Ascending aorta (tissue), 2 donors: ENCODE measurements at regions not wholly inside any gene's neighbourhood (a gene's known extent, or its start where the extent isn't known, plus 50 kb on each side); places are given as distances from the start of the nearest gene placed in this dataset.

Source experiments
- DNase-seq, 2 donors: peaks; one replicate each; pipeline ENCODE4 v3.0.0-alpha.2; 2019; ENCODE audit warnings: low spot score in 2 of 2
- H3K27ac ChIP-seq, 2 donors: fragments of 200-600 bp; sonication (generic); one replicate each; pipeline ENCODE4 v1.5.1; 2016 to 2017; ENCODE audit warnings: mild to moderate bottlenecking in 1 of 2
- H3K27me3 ChIP-seq: fragments of 200-600 bp; sonication (generic); one replicate; pipeline ENCODE4 v1.5.1; 2017
- H3K36me3 ChIP-seq, 2 donors: fragments of 200-600 bp; sonication (generic); one replicate each; pipeline ENCODE4 v1.5.1; 2016
- H3K4me1 ChIP-seq, 2 donors: fragments of 200-600 bp; sonication (generic); one replicate each; pipeline ENCODE4 v1.5.1; 2016 to 2017; ENCODE audit warnings: mild to moderate bottlenecking in 1 of 2
- H3K4me3 ChIP-seq, 2 donors: fragments of 200-600 bp; sonication (generic); one replicate each; pipeline ENCODE4 v1.5.1; 2016 to 2017; ENCODE audit warnings: mild to moderate bottlenecking in 1 of 2
- H3K9me3 ChIP-seq, 2 donors: fragments of 200-600 bp; sonication (generic); one replicate each; pipeline ENCODE4 v1.5.1; 2016
- CTCF ChIP-seq, 3 experiments: fragments of 200-600 bp in 2 of 3; fragments of 450-650 bp in 1 of 3; sonication (generic) in 2 of 3; IDR thresholded peaks; one replicate each; pipeline ENCODE4 v1.5.1; 2016 to 2019; ENCODE audit warnings: antibody characterized with exemption in 3 of 3, mild to moderate bottlenecking in 1 of 3, moderate library complexity in 1 of 3
- intact Hi-C: fragments of 100-400 bp; cut with DNase I; formaldehyde crosslinking; loops from one replicate; pipeline ENCODE4 v1.15.1; 2023

DNA sequence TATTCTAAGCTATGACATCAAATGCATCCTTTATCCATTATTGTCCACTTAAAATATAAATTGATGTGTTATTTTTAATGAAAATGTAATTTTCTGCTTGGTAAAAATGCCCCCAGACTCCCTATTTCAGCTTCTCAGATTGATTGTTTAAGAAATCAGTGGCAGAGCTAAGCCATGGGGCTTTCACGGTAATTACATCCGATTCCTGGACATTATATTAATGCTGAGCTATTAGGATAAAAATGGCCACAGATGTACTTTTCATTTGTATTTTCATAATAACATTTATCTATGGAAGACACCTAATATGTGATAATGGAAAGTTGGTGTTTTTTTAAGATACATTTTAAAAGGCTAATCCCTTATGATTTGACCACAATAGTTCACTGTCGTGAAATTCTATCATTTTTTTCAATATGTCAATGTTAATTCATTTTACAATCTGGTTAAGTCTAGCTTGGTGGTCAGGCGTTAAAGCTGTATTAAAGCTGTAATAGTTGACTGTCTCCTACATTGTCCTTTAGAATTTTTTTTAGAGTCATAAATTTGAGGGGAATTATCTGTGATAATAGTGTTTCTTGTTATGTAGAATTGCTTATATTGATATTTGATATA is 229.0 kb upstream of the UBE2E3 start:
- no peak for TF ChIP-seq CTCF (IDR thresholded peaks at IDR 0.05)

GRCh38 chr2:180747728-180748127 is 232.7 kb upstream of the UBE2E3 start:
- H3K9me3 ChIP-seq: no peaks in the 10 kb centered on the region
- no peak for DNase-seq
- no peak overlapping the region for H3K27ac ChIP-seq
- H3K36me3 ChIP-seq: no peaks in the 10 kb centered on the region
- no peak for TF ChIP-seq CTCF (IDR thresholded peaks at IDR 0.05)
- no peaks in the 10 kb centered on the region for H3K4me1 ChIP-seq
- no peak overlapping the region for H3K4me3 ChIP-seq
- no peaks in the 10 kb centered on the region for H3K27me3 ChIP-seq
- intact Hi-C loops: no loop called here

More for the DNA sequence above, 229.0 kb upstream of the UBE2E3 start:
- DNase-seq: no peak
- no peaks in the 10 kb centered on the region for H3K36me3 ChIP-seq
- no peaks in the 10 kb centered on the region for H3K4me1 ChIP-seq
- intact Hi-C loops: no loop called here
- no peaks in the 10 kb centered on the region for H3K27me3 ChIP-seq
- H3K9me3 ChIP-seq: no peaks in the 10 kb centered on the region
- no peak overlapping the region for H3K27ac ChIP-seq
- H3K4me3 ChIP-seq: no peak overlapping the region

DNA sequence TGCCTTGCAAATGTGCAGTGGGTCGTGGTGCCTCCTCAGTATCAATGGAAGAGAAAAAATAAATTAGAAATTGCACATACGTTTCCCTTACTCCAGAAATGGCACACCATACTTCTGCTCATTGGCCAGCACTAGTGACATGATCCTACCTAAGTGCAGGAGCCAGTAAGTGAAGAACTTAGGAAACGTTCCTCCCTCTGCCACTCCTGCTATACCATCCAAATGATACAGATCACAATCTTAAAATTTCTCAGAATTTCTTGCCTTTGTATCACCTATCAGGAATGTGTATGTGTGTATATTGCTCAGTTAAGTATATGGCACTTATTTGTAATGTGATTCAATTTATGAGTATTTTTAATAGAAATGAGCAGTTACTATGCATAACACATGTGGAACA is 237.0 kb upstream of the UBE2E3 start:
- no peaks in the 10 kb centered on the region for H3K27me3 ChIP-seq
- TF ChIP-seq CTCF (IDR thresholded peaks at IDR 0.05): no peak
- no peak overlapping the region for H3K4me3 ChIP-seq
- intact Hi-C loops: no loop called here
- no peaks in the 10 kb centered on the region for H3K9me3 ChIP-seq
- H3K4me1 ChIP-seq: no peaks in the 10 kb centered on the region
- H3K27ac ChIP-seq: no peak overlapping the region
- DNase-seq: no peak
- no peaks in the 10 kb centered on the region for H3K36me3 ChIP-seq

- Histone ChIP-seq H3K27ac (no peak overlapping the region), H3K9me3 (no peaks in the 10 kb centered on the region), H3K36me3 (no peaks in the 10 kb centered on the region), H3K4me3 (no peak overlapping the region), H3K4me1 (no peaks in the 10 kb centered on the region), H3K27me3 (no peaks in the 10 kb centered on the region)
- intact Hi-C loops: no loop called here
- no peak for TF ChIP-seq CTCF (IDR thresholded peaks at IDR 0.05)
- no peak for DNase-seq
Observed at GRCh38 chr2:180742801-180743200, 237.6 kb upstream of the UBE2E3 start.

- Histone ChIP-seq H3K27ac (no peak overlapping the region), H3K9me3 (no peaks in the 10 kb centered on the region), H3K27me3 (no peaks in the 10 kb centered on the region), H3K4me3 (no peak overlapping the region), H3K4me1 (no peaks in the 10 kb centered on the region), H3K36me3 (no peaks in the 10 kb centered on the region)
- no peak for TF ChIP-seq CTCF (IDR thresholded peaks at IDR 0.05)
- intact Hi-C loops: no loop called here
- no peak for DNase-seq
Observed at GRCh38 chr2:180739070-180739469, 241.3 kb upstream of the UBE2E3 start.

DNA sequence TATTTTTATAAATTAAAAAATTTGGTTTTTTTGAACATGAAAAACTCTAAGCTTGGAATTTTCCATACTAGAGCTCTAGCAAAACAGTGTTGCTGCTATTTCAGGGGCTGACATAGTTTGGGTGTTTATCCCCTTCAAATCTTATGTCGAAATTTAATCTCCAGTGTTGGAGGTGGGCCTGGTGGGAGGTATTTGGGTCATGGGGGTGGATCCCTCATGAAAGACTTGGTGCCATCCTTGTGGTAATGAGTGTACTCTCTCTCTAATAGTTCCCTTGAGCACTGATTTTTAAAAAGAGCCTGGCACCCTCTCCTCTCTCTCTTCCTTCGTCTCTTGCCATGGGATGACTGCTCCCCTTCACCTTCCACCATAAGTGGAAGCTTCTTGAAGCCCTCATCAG is 244.6 kb upstream of the UBE2E3 start:
- TF ChIP-seq CTCF (IDR thresholded peaks at IDR 0.05): no peak
- H3K9me3 ChIP-seq: no peaks in the 10 kb centered on the region
- H3K4me3 ChIP-seq: no peak overlapping the region
- no peaks in the 10 kb centered on the region for H3K27me3 ChIP-seq
- no peak overlapping the region for H3K27ac ChIP-seq
- H3K4me1 ChIP-seq: no peaks in the 10 kb centered on the region
- no peak for DNase-seq
- intact Hi-C loops: no loop called here
- H3K36me3 ChIP-seq: no peaks in the 10 kb centered on the region
